Sigmoid colon (tissue), 6 donors: ENCODE measurements at regions not wholly inside any gene's neighbourhood (a gene's known extent, or its start where the extent isn't known, plus 50 kb on each side); places are given as distances from the start of the nearest gene placed in this dataset.

Experiments used
- DNase-seq: peaks from one replicate; pipeline ENCODE4 v3.0.0-alpha.2; 2019
- H3K27ac ChIP-seq, 4 donors: fragments of 200-600 bp; sonication (generic); one replicate each; pipeline ENCODE4 v1.5.1; 2016 to 2019; ENCODE audit warnings: mild to moderate bottlenecking in 1 of 4
- H3K27me3 ChIP-seq, 3 donors: fragments of 200-600 bp; sonication (generic); one replicate each; pipeline ENCODE4 v1.5.1; 2019; ENCODE audit warnings: mild to moderate bottlenecking in 1 of 3
- H3K36me3 ChIP-seq, 4 donors: fragments of 200-600 bp; sonication (generic); one replicate each; pipeline ENCODE4 v1.5.1; 2016 to 2019
- H3K4me1 ChIP-seq, 4 donors: fragments of 200-600 bp; sonication (generic); one replicate each; pipeline ENCODE4 v1.5.1; 2017 to 2019
- H3K4me3 ChIP-seq, 4 donors: fragments of 200-600 bp; sonication (generic); one replicate each; pipeline ENCODE4 v1.5.1; 2017 to 2019; ENCODE audit warnings: mild to moderate bottlenecking in 2 of 4, moderate library complexity in 1 of 4
- H3K9me3 ChIP-seq, 4 donors: fragments of 200-600 bp in 3 of 4; sonication (generic) in 3 of 4; one replicate each; pipeline versions ENCODE4 v1.5.1 to v1.6.1; 2013 to 2019
- EP300 ChIP-seq, 4 donors: sonication (generic); formaldehyde crosslinking; IDR thresholded peaks; one replicate each; pipeline ENCODE4 v1.6.1; 2017; ENCODE audit warnings: antibody characterized with exemption in 4 of 4
- POLR2A ChIP-seq, 2 donors: fragments of 450-650 bp; IDR thresholded peaks; one replicate each; pipeline ENCODE4 v1.6.1; 2016; ENCODE audit warnings: antibody characterized with exemption in 2 of 2, mild to moderate bottlenecking in 2 of 2, moderate library complexity in 2 of 2
- POLR2AphosphoS5 ChIP-seq, 4 donors: sonication (generic); formaldehyde crosslinking; IDR thresholded peaks; one replicate each; pipeline ENCODE4 v1.6.1; 2017; ENCODE audit warnings: antibody characterized with exemption in 4 of 4
- WGBS, 2 donors: extraction: QIAGEN DNeasy Blood & Tissue Kit; methylation state at CpG; one replicate each; pipeline ENCODE4 v1.1.7; 2013; 5-methylcytosine and 5-hydroxymethylcytosine counted together
- intact Hi-C: fragments of 100-400 bp; cut with DNase I; formaldehyde crosslinking; loops from one replicate; pipeline ENCODE4 v1.15.1; 2023
- TF ChIP-seq, protein P1 (sequence below), 4 experiments: fragments of 450-650 bp in 3 of 4; fragments of 200-600 bp in 1 of 4; IDR thresholded peaks; one replicate each; pipeline ENCODE4 v1.5.1; 2016 to 2019; ENCODE audit warnings: antibody characterized with exemption in 4 of 4, mild to moderate bottlenecking in 3 of 4, moderate library complexity in 2 of 4
- donor health status: healthy with polysubstance abuse.
- donor health status: healthy.

DNA sequence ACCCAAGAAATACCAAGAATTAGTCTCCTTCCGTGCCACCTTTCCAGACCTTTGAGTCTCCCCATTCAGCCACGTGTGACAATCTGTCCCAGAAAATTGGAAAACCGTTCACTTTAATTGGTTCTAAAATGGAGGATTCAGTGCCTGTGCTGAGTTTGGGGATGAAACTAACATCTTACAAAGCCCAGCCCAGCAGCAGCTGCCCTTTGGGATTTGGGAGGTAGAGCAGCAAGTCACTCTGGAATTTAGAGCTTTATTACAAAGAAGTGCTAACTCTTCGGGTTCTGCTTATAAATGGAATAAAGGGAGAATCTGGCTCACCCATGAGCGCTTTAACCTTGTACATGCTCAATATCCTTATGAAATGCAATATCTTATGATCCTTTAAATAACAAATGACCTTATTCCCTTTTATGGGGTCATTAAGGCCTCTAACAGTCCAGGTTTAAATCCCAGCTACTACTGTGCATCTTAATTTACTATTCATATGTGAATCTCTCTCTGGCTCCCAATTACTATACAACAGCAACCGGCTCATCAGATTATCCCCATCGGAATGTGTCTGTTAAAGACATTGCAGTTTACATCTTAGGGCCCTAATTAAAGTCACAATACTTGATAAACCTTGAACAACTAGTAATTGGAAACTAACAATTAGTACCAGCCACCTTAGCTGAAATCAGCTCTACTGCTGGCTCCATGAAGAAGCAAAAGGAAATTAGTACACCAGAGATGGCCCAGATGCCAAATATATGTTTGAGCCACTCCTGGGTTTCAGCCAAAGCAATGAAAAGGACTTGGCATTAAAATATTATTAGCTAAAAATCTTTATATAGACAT is 271.8 kb upstream of the SMARCA2 start:
- Histone ChIP-seq H3K27ac (no peak overlapping the region), H3K4me3 (no peak overlapping the region), H3K4me1 (no peaks in the 10 kb centered on the region), H3K36me3 (no peaks in the 10 kb centered on the region), H3K27me3 (no peaks in the 10 kb centered on the region), H3K9me3 (no peaks in the 10 kb centered on the region)
- no peak for DNase-seq
- intact Hi-C loops: no loop called here
- 76 to 80% methylated on average over 7 of the region's 7 CpGs for WGBS, 2 donors
- TF ChIP-seq POLR2AphosphoS5 (IDR thresholded peaks at IDR 0.05): no peak
- no peak for TF ChIP-seq POLR2A (IDR thresholded peaks at IDR 0.05)
- no peak for TF ChIP-seq EP300 (IDR thresholded peaks at IDR 0.05)
- TF ChIP-seq, protein P1, sequence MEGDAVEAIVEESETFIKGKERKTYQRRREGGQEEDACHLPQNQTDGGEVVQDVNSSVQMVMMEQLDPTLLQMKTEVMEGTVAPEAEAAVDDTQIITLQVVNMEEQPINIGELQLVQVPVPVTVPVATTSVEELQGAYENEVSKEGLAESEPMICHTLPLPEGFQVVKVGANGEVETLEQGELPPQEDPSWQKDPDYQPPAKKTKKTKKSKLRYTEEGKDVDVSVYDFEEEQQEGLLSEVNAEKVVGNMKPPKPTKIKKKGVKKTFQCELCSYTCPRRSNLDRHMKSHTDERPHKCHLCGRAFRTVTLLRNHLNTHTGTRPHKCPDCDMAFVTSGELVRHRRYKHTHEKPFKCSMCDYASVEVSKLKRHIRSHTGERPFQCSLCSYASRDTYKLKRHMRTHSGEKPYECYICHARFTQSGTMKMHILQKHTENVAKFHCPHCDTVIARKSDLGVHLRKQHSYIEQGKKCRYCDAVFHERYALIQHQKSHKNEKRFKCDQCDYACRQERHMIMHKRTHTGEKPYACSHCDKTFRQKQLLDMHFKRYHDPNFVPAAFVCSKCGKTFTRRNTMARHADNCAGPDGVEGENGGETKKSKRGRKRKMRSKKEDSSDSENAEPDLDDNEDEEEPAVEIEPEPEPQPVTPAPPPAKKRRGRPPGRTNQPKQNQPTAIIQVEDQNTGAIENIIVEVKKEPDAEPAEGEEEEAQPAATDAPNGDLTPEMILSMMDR (IDR thresholded peaks at IDR 0.05): no peak

GRCh38 chr9:1745980-1746379 is 269.2 kb upstream of the SMARCA2 start:
- TF ChIP-seq POLR2AphosphoS5 (IDR thresholded peaks at IDR 0.05) (no peak), EP300 (IDR thresholded peaks at IDR 0.05) (no peak), POLR2A (IDR thresholded peaks at IDR 0.05) (no peak)
- TF ChIP-seq, protein P1 (IDR thresholded peaks at IDR 0.05): no peak
- WGBS, 2 donors: 43 to 49% methylated on average over 2 of the region's 2 CpGs
- H3K36me3 ChIP-seq: no peaks in the 10 kb centered on the region
- no peaks in the 10 kb centered on the region for H3K4me1 ChIP-seq
- intact Hi-C loops: no loop called here
- H3K4me3 ChIP-seq: no peak overlapping the region
- no peaks in the 10 kb centered on the region for H3K9me3 ChIP-seq
- H3K27ac ChIP-seq: no peak overlapping the region
- no peaks in the 10 kb centered on the region for H3K27me3 ChIP-seq
- no peak for DNase-seq

- no peak for DNase-seq
- no peak overlapping the region for H3K27ac ChIP-seq
- H3K4me3 ChIP-seq: no peak overlapping the region
- TF ChIP-seq EP300 (IDR thresholded peaks at IDR 0.05) (no peak), POLR2AphosphoS5 (IDR thresholded peaks at IDR 0.05) (no peak), POLR2A (IDR thresholded peaks at IDR 0.05) (no peak)
- TF ChIP-seq, protein P1 (IDR thresholded peaks at IDR 0.05): no peak
- no peaks in the 10 kb centered on the region for H3K4me1 ChIP-seq
- H3K9me3 ChIP-seq: no peaks in the 10 kb centered on the region
- intact Hi-C loops: no loop called here
- WGBS, 2 donors: 59 to 71% methylated on average over 2 of the region's 2 CpGs
- H3K27me3 ChIP-seq: no peaks in the 10 kb centered on the region
- H3K36me3 ChIP-seq: no peaks in the 10 kb centered on the region
Measured at GRCh38 chr9:1747417-1747967, 267.7 kb upstream of the SMARCA2 start.

- Histone ChIP-seq H3K4me3 (no peak overlapping the region), H3K27ac (no peak overlapping the region), H3K4me1 (no peaks in the 10 kb centered on the region), H3K36me3 (no peaks in the 10 kb centered on the region), H3K9me3 (no peaks in the 10 kb centered on the region), H3K27me3 (no peaks in the 10 kb centered on the region)
- TF ChIP-seq EP300 (IDR thresholded peaks at IDR 0.05) (no peak), POLR2A (IDR thresholded peaks at IDR 0.05) (no peak), POLR2AphosphoS5 (IDR thresholded peaks at IDR 0.05) (no peak)
- TF ChIP-seq, protein P1 (IDR thresholded peaks at IDR 0.05): no peak
- intact Hi-C loops: no loop called here
- no peak for DNase-seq
- WGBS, 2 donors: 44 to 57% methylated on average over 1 of the region's 1 CpG
Measured at GRCh38 chr9:1748407-1748806, 266.7 kb upstream of the SMARCA2 start.
